Epithelial cell of prostate (primary cell): ENCODE measurements at regions not wholly inside any gene's neighbourhood (a gene's known extent, or its start where the extent isn't known, plus 50 kb on each side); places are given as distances from the start of the nearest gene placed in this dataset.

Experiments used
- DNase-seq: peaks from one replicate; pipeline ENCODE4 v3.0.0-alpha.2; 2011; ENCODE audit warnings: low read depth, low spot score
- H3K27ac ChIP-seq: fragments of 450-650 bp; 2 replicates; pipeline ENCODE4 v1.5.1; 2017; ENCODE audit warnings: mild to moderate bottlenecking

DNA sequence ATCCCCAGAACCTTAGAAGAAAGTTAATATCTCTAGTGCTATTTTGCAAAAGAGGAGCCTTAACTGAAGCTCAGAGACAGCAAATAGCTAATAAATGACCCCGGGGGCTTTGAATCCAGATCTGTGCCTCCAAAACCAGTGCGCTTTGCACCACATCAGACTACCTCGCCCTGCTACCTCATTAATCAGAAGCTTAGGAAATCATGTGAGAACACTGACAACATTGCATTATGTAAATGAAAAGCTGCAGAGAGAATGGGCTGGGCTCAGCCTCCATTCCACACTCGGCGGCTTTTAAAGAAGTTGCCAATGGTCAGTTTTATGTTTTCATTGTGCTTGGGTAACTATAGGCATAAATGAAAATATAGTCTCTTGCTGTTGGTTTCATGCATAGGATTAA, 54.0 kb upstream of the STMND1 start:
- no peak overlapping the region for H3K27ac ChIP-seq
- no peak for DNase-seq

DNA sequence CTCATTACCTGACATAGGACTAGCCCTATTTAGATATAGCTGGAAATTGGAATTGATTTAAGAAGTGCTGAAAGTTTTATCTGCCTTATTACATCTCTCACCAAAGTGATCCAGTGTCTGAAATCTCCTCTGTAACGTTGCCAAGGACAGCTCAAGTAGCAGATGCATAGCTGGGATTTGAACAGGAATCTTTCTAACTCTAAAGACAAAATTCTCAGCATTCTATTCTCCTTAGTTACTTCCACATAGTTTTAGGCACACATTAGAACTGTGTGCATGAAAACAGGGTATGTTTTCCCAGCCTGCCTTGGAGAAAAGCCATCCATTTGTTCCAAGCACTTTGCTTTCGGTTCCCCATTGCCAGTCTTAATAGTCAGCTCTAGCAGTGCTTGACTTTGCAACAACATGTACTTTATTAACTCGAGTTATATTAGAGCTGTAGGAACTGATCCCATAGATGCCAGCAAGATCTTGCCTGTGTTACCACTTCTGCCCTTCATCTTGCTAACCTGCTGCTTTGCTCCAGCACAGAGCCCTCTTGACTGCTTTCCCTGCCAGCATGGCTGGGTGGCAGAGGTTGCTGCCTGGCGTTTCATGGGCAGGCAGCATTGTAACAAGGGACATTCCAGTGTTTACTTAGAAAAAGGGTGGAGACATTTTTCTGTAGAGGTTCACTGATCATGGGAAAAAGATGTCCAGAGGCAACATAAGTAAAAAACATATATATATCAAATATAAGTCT, 56.1 kb upstream of the STMND1 start:
- no peak for DNase-seq
- no peak overlapping the region for H3K27ac ChIP-seq

DNA sequence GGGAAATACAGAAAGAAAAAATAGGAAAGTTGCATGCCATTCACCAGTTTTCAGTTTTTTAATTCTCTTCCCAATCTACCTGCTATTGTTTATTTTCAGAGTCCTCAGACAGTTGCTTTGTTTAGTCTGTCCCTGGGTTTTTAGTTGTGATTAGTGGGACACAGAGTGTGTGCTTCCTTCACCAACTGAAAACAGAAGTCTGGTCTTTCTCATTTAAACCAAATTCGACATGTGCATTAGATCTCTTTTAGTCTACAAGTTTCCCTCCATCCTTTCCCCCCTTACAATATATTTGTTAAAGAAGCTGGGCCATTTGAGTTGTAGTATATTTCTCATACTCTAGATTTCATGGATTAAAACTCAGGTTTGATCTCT, 58.7 kb upstream of the STMND1 start:
- DNase-seq, result no peak
- no peak overlapping the region for H3K27ac ChIP-seq

DNA sequence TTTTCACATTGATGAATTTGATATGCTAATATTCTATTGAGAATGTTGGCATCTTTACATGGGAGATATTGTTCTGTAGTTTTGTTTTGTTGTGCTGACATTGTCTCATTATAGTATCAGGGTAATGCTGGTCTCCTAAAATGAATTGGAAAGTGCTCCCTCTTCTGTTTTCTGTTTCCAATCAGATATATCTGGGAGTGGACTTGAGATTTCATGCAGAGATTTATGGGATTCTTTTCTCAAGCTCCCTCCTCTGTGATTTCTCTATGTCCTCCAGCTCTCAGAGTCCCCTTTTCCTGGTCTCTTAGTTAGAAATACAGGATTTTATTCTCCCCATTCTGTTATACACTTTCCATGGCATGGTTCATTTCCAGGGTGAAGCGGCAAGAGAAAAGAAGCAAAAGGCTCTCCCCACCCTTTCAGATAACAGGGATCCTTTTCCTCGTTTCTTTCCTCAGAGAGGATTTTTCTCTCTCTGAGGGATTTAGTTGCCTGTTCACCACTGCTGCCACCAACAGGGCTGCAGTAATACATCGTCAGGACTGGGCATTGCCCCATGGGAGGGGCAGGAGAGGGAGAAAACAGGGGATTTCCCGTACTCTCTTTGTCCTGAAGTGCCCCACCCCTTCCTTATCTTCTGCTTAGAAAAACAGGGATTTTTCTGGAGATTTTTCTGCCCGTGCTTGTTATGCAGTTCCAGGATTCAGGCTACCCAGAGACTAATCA, 59.3 kb upstream of the STMND1 start:
- H3K27ac ChIP-seq, result no peak overlapping the region
- no peak for DNase-seq

DNA sequence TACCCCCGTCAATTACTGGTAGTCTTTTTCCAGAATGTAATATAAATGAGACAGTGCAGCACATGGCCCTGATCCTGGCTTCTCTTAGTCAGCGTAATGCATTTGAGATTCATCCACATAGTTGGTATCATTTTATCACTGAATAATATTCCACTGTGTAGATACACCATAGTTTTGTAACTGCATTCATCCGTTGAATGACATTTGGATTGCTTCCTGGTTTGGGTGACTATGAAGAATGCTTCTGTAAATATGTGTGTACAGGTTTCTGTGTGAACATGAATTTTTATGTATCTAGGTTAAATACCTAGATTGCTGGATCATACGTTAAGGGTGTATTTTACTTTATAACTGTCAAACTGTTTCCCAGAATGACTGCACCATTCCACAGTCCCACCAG, 62.6 kb upstream of the STMND1 start:
- no peak for DNase-seq
- H3K27ac ChIP-seq, result no peak overlapping the region

DNA sequence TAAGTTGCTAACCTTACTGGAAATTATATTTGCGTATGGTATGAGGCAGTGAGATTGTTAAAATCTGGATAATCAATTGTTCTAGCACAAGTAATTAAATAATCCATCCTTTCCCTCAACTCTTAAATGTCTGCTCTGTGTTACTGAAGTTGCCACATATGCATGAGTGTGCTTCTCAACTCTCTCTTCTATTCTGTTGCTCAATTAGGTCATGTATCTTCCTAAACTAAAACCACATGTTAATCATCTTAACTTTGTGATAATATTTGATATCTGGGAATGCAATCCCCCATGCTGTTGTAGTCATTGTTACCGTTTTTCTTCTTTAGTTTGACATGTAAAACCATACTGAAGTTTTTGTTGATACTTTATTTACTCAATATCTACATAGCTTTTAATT, 63.5 kb upstream of the STMND1 start:
- H3K27ac ChIP-seq, result no peak overlapping the region
- no peak for DNase-seq

DNA sequence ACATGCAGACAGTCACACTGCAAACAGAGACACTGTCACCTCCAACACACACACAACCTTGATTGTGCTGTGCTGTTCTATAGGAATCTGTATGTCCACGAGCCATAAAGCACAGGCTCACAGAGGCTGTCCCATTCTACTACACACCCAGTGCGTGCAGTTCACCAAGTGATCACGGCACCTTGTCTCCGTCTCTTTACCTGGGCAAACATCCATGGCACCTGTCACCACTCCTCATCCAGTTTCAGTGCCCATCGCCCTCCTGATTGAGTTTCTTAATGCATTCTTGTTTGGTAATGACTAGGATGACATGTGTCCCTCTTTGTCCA, 65.8 kb upstream of the STMND1 start:
- no peak overlapping the region for H3K27ac ChIP-seq
- DNase-seq, result no peak

DNA sequence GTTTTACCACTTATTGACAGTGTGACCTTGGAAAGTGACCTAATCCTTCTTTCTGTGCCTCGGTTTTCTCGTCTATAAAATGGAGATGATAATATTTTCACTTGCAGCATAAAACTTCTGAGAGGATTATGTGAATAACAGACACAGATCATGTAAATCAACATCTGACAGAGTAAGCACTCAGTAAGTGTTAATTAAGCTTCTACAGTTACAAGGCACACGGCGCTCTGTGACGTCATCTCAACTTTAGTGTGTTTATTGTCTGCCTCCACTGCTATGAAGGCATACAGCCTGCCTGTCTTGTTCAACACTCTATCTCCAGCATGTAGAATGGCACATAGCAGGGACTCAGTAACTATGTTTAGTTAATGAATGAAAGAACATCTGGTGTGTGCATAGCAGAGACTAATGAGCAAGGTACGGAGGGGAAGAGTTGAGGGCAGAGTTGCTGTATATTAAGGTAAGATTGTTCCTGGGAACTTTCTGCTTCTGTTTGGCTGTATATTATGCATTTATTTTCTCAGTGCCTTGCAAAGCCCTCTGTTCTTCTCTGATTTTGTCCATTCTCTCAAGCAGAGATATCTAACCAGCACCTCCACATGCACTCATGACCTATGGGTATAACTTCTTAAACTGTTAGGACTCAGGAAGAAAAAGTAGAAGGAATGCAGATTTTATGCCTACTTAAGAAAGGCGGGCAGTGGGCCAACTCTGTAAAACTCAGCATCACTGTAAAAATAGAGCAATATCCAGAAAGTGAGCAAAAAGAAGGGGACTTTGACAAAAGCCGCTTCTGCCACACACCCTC, 66.4 kb upstream of the STMND1 start:
- no peak overlapping the region for H3K27ac ChIP-seq
- DNase-seq, result no peak

DNA sequence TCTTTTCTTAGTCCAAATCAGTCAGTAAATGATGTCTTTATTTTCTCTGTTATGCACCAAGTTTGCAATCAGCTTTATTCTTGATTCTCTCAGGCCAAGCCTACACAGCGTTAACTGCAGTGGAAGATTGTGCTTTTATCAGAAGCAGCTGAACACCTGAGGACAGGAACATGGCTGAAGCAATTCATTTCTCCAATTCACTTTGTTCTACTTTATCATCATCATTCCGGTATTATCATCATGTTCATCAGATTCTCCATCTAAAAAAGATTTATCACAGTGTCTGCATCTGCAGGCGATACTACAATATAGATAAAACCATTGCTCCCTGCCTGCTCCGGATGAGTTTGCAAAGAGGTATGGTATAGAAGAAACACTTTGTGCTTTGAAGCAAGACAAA, 68.1 kb upstream of the STMND1 start:
- no peak for DNase-seq
- peak overlapping the region; percentile 91 for H3K27ac ChIP-seq

DNA sequence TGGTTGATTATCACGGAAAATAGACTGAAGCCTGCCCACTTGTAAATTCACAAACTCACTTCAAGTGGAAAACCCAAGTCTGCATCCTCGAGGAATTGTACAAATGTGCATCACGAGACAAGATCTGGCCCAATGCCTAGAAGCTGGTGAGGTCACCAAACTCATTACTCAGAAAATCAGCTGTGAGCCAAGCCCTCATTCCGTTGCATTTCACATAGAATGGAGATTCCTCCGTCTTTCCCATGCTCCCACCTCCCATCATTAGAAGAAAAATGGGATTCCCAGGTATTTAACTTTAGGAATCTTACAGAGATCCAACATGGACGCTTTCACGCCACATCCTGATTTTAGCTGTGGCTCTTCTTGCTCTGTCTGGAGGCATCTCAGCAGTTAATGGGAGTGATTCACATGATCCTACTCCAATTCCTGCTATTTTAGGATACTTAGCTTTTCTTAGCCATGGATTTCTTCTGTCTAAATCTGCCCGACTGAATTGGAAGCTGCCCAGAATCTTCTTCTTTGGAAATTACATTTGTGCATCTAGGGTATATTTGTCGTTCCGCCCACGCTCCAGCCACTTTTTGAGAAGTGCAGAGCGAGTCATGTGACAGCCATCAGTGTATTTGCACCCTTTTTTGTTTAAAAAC, 68.7 kb upstream of the STMND1 start:
- peak overlapping the region; percentile 91 for H3K27ac ChIP-seq
- no peak for DNase-seq

DNA sequence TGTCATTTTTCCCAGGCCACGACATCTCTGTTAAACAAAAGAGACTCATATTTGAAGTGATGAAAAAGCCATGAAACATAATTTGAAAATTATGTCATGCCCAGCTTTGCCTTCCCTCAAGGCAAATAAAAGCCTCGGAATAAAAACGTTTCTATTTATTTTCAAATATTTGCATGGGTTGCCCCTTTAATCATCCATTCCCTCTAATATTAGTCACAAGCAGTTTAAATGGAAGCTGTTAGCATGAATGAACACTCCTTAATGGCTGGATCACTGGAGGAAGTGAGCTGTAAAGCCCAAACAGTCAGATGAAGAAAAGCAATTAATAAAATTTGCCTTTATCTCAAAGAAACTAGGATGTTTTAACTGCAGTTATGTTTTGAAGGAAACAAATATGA, 69.3 kb upstream of the STMND1 start:
- H3K27ac ChIP-seq, result peak overlapping the region; percentile 91
- no peak for DNase-seq

DNA sequence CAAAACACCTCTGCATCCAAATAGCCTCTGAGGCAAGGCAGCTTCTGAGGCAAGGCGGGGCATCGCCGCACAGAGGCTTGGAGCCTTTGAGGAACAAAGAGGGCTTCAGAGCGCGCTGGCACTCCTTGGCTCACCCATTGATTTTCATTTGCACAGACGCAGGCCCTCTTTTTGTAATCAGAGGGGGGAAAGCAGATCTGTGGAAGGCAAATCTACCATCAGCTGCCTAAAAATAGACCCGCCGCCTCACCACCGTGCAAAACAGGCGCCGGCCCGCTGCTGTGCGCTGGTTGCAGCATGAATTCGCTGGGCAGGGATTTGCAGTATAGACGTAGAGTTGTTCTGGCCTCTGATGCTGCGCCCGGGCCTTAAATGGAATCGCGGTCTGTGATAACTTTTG, 69.9 kb upstream of the STMND1 start:
- H3K27ac ChIP-seq, result peak overlapping the region; percentile 91
- DNase-seq, result no peak

DNA sequence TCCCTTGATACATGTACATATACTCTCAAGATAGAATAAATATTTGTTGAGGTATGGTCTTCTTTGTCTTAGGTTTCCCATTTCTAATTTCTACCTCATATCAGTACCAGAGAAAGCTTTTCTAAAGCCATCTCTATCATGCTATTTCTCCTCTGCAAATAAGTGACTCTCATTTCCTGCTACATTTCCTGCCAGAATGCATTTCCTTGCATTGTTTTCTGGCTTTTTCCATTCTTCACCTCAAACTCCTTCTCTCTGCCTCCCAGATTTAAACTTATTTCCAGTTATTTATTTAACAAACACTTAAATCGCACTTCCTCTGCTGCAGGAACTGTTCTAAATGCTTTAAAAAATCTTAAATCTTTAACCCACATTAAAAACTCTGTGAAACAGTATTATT, 74.4 kb upstream of the STMND1 start:
- no peak for DNase-seq
- H3K27ac ChIP-seq, result no peak overlapping the region

DNA sequence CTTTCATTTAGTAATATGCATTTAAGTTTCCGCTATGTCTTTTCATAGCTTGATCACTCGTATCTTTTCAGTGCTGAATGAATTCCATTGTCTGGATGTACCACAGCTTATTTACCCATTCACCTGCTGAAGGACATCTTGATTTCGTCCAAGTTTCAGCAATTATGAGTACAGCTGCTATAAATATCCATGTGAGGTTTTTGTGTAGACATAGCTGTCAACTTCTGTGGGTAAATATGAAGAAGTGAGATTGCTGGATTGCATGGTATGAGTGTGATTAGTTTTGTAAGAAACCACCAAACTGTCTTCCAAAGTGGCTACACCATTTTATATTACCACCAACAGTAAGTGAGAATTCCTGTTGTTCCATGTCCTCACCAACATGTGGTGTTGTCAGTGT, 79.2 kb upstream of the STMND1 start:
- DNase-seq, result no peak
- no peak overlapping the region for H3K27ac ChIP-seq

DNA sequence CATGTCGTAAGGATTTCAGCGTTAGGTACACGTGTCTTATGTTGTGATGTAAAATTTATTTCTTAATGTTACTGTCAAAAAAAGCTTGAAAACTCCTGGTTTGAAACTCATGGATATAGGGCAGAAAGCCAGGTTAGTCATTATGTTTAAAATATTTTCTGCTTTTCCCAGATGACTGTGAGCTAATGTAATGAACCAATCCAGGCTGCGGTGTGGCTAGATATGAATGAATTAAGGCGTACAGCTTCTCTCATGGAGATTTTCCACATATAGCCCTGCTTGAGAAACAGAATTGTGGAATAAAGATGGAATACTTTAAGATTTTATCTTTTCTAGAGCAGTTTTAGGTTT, 80.3 kb upstream of the STMND1 start:
- H3K27ac ChIP-seq, result no peak overlapping the region
- no peak for DNase-seq

DNA sequence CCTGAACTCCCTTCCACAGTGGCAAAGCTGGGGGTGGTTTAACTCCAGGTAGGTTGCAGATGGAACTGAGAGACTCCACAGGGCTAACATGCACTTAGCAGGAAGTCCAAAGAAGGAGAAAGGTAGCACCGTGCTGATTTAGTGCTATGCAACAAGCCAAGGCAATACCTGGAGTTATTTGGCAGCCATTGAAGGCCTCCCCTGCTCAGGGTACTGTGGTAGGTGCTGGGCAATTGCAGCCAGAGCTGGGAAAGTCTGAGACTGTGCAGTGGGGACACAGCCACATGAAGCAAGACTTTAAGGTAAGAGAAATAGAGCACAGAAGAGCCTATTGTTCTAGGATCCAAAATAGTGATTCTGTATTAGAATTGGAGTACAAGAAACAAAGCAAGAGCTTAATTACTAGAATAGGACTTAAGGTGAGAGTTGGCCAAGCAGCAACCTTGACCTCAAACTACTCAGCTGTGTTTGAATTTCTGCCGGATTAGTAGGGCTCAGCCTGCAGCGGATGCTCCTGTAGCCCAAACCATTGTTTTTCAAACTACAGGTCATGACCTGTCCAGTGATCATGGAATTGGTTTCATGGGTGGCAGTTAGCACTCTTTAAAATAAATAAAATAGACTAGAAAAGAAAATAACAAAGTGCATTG, 80.8 kb upstream of the STMND1 start:
- no peak overlapping the region for H3K27ac ChIP-seq
- no peak for DNase-seq

DNA sequence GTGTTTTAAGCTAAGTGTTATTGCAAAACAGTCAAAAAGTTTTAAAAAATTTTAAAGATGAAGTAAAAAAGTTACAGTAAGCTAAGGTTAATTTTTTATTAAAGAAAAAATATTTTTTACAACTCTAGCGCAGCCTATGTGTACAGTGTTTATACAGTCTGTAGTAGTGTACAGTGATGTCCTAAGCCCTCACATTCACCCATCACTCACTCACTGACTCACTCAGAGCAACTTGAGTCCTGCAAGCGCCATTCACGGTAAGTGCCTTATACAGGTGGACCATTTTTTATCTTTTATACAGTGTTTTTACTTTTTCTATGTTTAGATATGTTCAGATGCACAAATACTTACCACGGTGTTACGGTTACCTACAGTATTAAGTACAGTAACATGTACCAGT, 83.4 kb upstream of the STMND1 start:
- DNase-seq, result no peak
- no peak overlapping the region for H3K27ac ChIP-seq

DNA sequence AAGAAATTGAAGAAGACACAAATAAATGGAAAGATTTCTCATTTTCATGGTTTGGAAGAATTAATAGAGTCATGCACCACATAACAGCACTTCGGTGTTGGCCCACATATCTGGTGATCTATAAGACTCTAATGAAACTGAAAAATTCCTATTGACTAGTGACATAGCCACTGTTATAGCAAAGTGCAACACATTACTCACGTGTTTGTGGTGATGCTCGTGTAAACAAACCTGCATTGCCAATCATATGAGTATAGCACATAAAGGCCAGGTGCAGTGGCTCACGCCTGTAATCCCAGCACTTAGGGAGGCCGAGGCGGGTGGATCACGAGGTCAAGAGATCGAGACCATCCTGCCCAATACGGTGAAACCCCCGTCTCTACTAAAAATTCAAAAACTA, 84.4 kb upstream of the STMND1 start:
- no peak for DNase-seq
- H3K27ac ChIP-seq, result no peak overlapping the region

DNA sequence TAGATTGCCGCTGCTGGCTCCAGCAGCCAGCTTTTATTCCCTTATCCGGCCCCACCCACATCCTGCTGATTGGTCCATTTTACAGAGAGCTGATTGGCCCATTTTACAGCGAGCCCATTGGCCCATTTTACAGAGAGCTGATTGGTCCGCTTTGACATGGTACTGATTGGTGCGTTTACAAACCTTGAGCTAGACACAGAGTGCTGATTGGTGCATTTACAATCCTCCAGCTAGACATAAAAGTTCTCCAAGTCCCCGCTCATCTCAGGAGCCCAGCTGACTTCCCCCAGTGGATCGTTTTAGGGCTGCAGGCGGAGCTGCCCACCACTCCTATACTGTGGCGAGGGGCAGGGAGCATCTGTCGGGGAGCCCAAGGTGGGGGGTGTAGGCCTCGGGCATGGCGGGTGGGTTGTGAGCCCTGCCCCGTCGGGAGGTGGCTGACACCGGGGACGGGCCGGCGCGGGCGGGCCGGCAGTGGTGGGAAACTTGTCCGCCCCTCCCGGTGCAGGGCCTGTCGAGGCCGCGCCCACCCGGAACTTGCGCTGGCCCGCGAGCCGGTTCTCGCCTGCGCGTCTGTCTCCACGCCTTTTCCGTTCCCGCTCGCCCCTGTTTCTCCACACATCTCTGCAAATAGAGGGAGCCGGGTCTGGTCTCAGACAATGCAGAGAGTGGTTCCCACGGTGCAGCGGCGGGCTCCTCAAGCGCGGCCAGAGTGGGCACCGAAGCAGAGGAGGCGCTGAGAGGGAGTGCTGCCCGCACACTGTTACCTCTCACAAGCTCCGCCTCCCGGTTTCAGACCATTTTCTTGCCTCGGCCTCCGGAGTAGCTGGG, 86.1 kb upstream of the STMND1 start:
- DNase-seq, result no peak
- H3K27ac ChIP-seq, result peak overlapping the region; percentile 15

DNA sequence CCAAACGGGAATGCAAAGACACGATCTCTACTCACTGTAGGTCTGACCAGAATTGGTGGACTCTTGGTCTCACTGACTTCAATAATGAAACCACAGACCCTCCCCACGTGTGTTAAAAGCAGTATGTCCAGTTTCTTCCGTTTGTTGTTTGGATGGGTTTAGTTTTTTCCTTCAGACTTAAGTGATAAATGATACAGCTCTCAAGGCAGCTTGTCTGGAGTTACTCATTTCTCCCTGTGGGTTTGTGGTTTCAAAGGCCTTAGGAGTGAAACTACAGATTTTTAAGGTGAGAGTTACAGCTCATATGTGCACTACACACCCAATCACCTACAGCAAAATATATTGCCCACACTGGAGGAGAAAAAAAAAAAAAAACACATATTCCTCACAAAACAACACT, 86.7 kb upstream of the STMND1 start:
- DNase-seq, result peak; percentile 70
- peak overlapping the region; percentile 15 for H3K27ac ChIP-seq
